GM21447 (cell line): ENCODE measurements at regions not wholly inside any gene's neighbourhood (a gene's known extent, or its start where the extent isn't known, plus 50 kb on each side); places are given as distances from the start of the nearest gene placed in this dataset.
"Not testable (repeated sequence)": the region's sequence is repeated elsewhere in the genome, so short reads cannot be mapped to it uniquely, and the experiment has no call there.

Source experiments
- ATAC-seq: cut with Tn5 transposase; IDR thresholded peaks from one replicate; pipeline ENCODE4 v1.9.1; 2021; ENCODE audit not compliant: unreplicated experiment

GRCh38 chr3:187795207-187795960 lies 50.1 kb upstream of the BCL6 start:
- no peak for ATAC-seq

- ATAC-seq: no peak
These were observed 52.9 kb upstream of the BCL6 start for GRCh38 chr3:187798126-187798525.

- no peak for ATAC-seq
These were observed 53.6 kb upstream of the BCL6 start for GRCh38 chr3:187798531-187799530.

GRCh38 chr3:187799942-187800641 lies 54.8 kb upstream of the BCL6 start:
- ATAC-seq: peak; percentile 45

DNA sequence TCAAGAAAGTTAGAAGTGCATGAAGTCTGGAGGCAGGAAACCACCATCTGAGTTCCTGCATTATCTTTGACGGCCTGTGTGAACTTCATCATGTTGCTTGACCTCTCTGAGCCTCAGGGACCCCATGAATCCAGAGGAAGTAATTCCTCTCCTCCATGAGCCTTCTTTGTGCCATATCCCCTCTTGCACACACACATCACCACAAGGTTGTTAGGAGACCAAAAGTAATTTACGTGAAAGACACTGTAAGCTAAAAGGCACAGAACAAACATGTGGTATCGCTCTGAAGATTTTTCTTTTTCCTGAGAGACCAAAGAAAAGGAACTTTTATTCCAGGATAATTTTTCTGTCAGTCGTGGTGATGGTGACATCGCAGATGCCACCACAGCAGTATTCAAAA lies 55.9 kb upstream of the BCL6 start:
- no peak for ATAC-seq

DNA sequence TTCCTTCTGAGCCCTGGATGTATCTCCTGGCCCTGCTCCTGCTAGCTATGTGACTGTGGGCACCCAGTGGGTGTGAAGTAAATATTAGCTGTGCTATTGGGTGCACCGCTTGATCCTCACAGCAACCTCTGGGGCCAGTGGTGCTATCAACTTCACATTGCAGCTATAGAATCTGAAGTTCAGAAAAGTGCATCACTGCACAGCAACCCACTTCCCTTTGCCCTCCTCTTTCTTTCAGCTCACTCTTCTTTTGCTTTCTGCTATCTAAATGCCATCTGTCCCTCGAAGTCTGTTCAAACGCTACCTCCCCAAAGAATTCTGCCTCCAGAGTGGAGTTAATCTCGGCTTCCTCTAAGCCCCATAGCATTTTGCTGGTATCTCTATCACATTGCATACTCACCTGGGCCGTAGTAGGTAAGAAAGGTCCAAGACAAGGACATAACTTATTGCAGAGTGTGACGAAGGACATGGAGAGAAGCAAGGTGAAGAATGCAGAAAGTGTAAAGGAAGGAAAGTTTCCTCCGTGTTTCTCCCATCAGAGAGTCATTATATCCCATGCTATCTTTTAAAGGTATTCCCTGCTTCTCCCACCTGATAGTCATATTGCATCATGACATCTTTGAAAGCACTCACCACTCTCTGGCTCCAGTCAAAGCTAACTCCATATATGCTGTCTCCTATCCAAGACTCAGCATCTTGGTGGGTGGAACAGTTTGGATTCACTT lies 57.1 kb upstream of the BCL6 start:
- ATAC-seq: no peak

DNA sequence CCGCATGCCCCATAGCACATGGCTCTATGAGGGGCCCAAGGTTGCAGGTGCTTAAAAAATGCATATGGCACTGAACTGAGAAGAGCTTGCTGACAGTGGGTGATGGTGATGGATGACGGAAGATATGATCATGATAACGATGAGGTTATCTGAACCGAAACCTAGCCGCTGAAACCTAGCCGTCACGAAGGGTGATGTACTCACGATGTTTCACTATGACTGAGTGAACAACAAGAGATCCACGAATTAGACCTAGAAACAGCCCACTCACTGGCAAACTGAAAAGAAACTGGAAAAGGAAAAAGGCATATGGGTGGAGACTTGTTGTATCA lies 57.6 kb upstream of the BCL6 start:
- ATAC-seq: peak; percentile 90

DNA sequence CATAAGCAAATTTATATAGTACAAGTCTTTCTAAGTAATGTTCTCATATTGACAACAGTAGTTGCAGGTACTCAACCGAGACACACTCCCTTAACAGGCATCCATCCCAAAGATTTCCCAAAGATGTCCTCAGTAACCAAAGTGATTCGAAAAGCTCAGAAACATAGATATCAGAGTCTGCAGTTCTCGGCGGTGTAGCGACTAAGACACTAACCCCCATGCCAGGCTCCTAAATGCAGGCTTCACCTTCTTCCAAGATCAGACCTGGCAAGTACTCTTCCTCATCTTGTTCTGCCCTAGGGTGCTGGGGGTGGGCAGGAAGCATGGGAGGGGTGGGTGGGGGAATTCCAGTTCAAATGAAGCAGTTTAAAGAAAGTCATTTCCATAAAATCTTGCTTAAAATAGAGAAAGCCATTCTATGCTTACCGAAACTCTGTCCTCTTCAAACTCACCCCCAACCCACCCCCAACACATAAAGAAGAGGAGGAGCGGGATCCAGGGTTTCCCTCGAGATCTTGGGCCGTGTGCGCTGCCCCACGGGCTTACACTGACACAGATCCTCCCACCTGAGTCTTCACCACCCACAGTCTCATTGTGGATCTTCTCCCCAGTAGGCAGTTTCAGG lies 59.0 kb upstream of the BCL6 start:
- ATAC-seq: no peak

GRCh38 chr3:187804745-187805121 lies 59.5 kb upstream of the BCL6 start:
- ATAC-seq: no peak

DNA sequence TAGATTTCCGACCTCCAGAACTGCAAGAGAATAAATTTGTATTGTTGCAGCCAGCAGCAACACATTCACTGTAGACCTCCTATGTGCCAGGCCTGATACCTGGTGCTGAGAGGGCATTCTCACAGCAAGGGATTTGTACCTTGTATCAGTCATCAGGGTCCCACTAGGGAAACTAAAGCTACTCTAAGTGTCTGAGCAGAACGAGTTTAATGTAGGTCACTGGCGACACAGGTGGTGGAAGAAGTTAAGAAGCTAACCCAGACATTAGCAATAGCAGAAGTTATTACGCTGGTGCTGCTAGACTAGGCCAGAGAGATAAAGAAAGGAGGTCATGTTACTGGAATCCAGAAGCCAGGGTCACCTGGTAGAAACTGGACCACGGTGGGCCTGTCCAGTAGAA lies 60.5 kb upstream of the BCL6 start:
- ATAC-seq: no peak

- ATAC-seq: no peak
These were observed 62.0 kb upstream of the BCL6 start for GRCh38 chr3:187807086-187807862.

DNA sequence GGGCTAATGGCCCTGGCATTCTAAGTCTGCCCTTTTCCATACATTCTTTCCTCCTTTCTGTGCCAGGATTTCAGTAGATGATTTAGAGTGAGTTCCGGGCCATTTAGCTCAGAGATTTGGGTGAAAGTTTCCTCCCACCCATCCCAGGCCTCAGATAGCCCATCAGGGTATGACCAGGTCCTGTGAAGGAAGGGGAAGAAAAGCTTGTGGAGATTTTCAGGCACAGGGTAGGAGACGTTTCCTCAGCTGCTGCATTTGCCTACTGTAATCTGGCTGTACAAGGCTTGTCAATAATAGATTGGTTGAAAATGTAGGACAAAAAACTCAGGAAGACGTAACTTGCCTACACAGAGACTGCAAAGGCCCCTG lies 63.2 kb upstream of the BCL6 start:
- no peak for ATAC-seq

GRCh38 chr3:187809612-187809991 lies 64.3 kb upstream of the BCL6 start:
- no peak for ATAC-seq

GRCh38 chr3:187810021-187810446 lies 64.8 kb upstream of the BCL6 start:
- no peak for ATAC-seq

DNA sequence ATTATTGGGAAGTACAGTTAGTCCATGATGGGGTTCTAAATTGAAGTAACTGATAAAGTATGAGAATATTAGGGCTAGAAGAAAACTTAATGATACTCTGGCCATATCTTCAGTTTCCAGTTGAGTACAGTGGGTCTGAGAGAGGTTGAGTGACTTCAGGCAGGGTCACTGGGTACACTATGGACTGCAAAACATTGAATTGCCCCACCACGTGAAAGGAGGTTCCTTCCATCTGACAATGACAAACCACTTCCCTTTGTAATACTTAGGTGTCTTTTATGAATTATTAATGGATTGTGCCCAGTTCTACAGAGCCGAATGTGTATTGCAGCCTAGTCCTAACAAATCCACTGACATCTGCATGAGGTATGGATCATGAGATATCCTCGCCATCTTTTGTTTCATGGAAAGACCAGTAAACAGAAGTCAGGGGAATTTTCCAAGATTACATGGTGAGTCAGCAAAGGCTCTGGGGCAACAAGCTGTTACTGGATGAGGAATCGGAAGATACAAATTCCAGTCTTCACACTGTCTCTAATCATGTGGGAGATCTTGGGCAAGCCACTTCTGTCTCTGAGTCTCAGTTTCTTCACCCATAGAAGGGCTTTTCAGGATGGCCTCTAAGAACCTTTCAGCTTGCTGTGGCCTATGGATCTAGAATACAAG lies 66.5 kb upstream of the BCL6 start:
- ATAC-seq: no peak

DNA sequence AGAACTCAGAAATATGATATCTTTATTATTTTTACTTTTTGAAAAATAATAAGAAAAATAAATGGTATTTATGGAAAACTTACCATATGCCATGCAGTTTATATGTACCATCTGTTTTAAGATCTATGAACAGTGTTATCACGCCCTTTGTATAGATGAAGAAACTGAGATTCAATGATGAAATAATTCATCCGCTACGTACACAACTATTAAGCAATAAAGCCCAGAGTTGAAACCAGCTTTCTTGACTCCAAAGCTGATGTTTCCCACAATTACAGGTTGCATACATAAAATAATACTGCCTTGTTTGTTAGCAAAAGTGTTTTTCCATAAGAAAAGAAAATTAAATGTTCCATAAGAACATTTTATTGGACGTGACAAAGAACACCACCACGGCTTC lies 67.2 kb upstream of the BCL6 start:
- no peak for ATAC-seq

- ATAC-seq: no peak
These were observed 67.9 kb upstream of the BCL6 start for GRCh38 chr3:187813198-187813597.

- not testable (repeated sequence) for ATAC-seq
These were observed 72.5 kb upstream of the BCL6 start for GRCh38 chr3:187817766-187818165.

GRCh38 chr3:187821616-187822317 lies 76.5 kb upstream of the BCL6 start:
- no peak for ATAC-seq
